ENCODE measurements at regions not wholly inside any gene's neighbourhood (a gene's known extent, or its start where the extent isn't known, plus 50 kb on each side); places are given as distances from the start of the nearest gene placed in this dataset.

GRCh38 chr13:105825071-105825470, 710.4 kb downstream of the EFNB2 start:
- no peak for DNase-seq (ENCODE audit: low read depth in 2 of 2)
- TF ChIP-seq, protein P1, sequence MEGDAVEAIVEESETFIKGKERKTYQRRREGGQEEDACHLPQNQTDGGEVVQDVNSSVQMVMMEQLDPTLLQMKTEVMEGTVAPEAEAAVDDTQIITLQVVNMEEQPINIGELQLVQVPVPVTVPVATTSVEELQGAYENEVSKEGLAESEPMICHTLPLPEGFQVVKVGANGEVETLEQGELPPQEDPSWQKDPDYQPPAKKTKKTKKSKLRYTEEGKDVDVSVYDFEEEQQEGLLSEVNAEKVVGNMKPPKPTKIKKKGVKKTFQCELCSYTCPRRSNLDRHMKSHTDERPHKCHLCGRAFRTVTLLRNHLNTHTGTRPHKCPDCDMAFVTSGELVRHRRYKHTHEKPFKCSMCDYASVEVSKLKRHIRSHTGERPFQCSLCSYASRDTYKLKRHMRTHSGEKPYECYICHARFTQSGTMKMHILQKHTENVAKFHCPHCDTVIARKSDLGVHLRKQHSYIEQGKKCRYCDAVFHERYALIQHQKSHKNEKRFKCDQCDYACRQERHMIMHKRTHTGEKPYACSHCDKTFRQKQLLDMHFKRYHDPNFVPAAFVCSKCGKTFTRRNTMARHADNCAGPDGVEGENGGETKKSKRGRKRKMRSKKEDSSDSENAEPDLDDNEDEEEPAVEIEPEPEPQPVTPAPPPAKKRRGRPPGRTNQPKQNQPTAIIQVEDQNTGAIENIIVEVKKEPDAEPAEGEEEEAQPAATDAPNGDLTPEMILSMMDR (IDR thresholded peaks at IDR 0.05; ENCODE audit: low read depth, low read length), result no peak

GRCh38 chr13:105821337-105821736, 714.1 kb downstream of the EFNB2 start:
- no peak for DNase-seq (ENCODE audit: low read depth in 2 of 2)
- H3K4me3 ChIP-seq (replicated peaks in 1 of 2; ENCODE audit: low read depth in 2 of 2, low read length in 2 of 2), result no peak overlapping the region
- TF ChIP-seq, protein P1 (IDR thresholded peaks at IDR 0.05; ENCODE audit: low read depth, low read length), result no peak

More at GRCh38 chr13:105825071-105825470, 710.4 kb downstream of the EFNB2 start:
- no peak overlapping the region for H3K4me3 ChIP-seq (replicated peaks in 1 of 2; ENCODE audit: low read depth in 2 of 2, low read length in 2 of 2)

- DNase-seq (ENCODE audit: low read depth in 2 of 2), result no peak
- H3K4me3 ChIP-seq (replicated peaks in 1 of 2; ENCODE audit: low read depth in 2 of 2, low read length in 2 of 2), result no peak overlapping the region
- TF ChIP-seq, protein P1 (IDR thresholded peaks at IDR 0.05; ENCODE audit: low read depth, low read length), result no peak
These were observed 715.0 kb downstream of the EFNB2 start for GRCh38 chr13:105820415-105820814.

- no peak for DNase-seq (ENCODE audit: low read depth in 2 of 2)
- no peak overlapping the region for H3K4me3 ChIP-seq (replicated peaks in 1 of 2; ENCODE audit: low read depth in 2 of 2, low read length in 2 of 2)
- TF ChIP-seq, protein P1 (IDR thresholded peaks at IDR 0.05; ENCODE audit: low read depth, low read length), result no peak
These were observed 718.0 kb downstream of the EFNB2 start for GRCh38 chr13:105817498-105817897.

DNA sequence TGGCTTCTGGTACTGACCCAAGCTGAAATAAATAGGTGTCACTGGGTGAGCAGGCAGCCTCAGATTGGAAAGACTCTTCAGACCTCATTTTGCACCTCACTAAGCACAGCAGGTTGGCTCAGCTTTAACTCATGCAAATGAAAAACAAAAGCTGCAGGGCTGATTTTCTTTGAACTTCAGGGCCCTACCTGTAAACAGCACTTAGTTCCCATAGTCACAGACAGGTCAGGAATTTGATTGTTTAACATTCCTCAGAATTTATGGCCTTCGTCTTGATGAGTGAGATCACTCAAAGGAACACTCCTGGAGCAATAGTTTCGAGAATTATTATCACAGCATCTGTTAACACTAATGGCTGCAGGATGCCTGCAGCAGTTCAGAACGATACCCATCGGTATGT, 718.5 kb downstream of the EFNB2 start:
- TF ChIP-seq, protein P1 (IDR thresholded peaks at IDR 0.05; ENCODE audit: low read depth, low read length), result no peak
- no peak overlapping the region for H3K4me3 ChIP-seq (replicated peaks in 1 of 2; ENCODE audit: low read depth in 2 of 2, low read length in 2 of 2)
- DNase-seq (ENCODE audit: low read depth in 2 of 2), result no peak

GRCh38 chr13:105814902-105815250, 720.6 kb downstream of the EFNB2 start:
- no peak overlapping the region for H3K4me3 ChIP-seq (replicated peaks in 1 of 2; ENCODE audit: low read depth in 2 of 2, low read length in 2 of 2)
- TF ChIP-seq, protein P1 (IDR thresholded peaks at IDR 0.05; ENCODE audit: low read depth, low read length), result no peak
- no peak for DNase-seq (ENCODE audit: low read depth in 2 of 2)

DNA sequence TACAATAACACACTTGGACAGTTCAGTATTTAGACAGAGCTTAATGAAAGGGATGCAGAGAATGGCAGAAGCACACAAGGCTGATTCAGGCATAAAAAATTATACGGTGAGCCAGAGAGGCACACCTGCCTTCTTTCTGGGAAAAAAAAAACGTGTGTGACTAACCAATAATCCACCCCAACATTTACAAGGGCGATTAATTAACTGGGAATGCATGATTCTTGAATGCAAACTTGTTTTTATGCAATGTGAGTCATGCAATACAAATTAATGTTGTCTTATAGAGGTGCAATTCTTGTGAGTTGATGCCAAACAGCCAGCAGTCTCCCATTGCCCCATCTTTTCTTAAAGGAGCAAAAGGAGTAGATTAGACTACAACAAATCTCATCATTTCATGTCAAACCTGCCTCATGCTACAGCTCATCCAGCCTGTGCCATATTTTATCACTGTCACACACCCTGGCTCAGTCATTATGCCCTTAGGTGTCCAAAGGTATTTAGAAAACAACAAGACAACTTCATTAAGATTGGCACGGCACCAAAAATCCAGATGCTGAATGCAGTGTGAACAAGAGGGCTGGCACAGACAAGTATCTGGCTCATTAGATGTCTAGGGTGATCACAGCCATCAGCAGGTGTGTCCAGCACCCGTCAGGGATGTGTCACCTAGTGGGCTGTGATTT, 721.1 kb downstream of the EFNB2 start:
- no peak overlapping the region for H3K4me3 ChIP-seq (replicated peaks in 1 of 2; ENCODE audit: low read depth in 2 of 2, low read length in 2 of 2)
- TF ChIP-seq, protein P1 (IDR thresholded peaks at IDR 0.05; ENCODE audit: low read depth, low read length), result no peak
- no peak for DNase-seq (ENCODE audit: low read depth in 2 of 2)
